ENCODE measurements at regions not wholly inside any gene's neighbourhood (a gene's known extent, or its start where the extent isn't known, plus 50 kb on each side); places are given as distances from the start of the nearest gene placed in this dataset.

DNA sequence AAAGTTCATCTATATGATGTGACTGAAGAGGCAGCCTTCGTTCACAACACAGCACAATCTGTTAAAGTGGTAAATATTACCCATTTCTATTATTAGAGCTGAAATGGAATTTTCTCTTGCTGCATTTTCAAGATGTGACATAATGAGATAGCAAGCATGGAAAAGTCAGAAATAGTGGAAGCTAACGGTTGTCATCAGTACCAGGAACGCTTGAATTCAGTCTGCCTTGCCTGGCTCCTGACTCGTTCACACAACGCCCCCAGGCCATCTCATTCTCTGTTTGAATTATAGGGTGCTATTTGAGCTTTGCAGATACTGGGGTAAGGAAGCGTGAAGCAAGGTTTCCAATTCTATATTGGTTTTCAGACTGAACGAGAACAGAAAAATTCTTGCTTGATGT is 116.5 kb upstream of the MAP3K7 start:
- no peak for TF ChIP-seq SUZ12 (IDR thresholded peaks at IDR 0.05; ENCODE audit: extremely low read depth, insufficient read depth, insufficient read length)
- no peak for TF ChIP-seq ZNF274 (IDR thresholded peaks at IDR 0.05; ENCODE audit: low read depth, low read length)
- TF ChIP-seq YY1 (IDR thresholded peaks at IDR 0.05; ENCODE audit: insufficient read depth, insufficient read length), result no peak
